Neural cell (in vitro differentiated cells): ENCODE measurements at regions not wholly inside any gene's neighbourhood (a gene's known extent, or its start where the extent isn't known, plus 50 kb on each side); places are given as distances from the start of the nearest gene placed in this dataset.

Experiments
- H2AFZ ChIP-seq: fragments of 200-600, 300-800 bp; sonication (generic), shearing (Covaris generic); 2 replicates; pipeline ENCODE4 v1.6.0; 2014; ENCODE audit warnings: low read depth, mild to moderate bottlenecking, antibody characterized with exemption, low read length, moderate library complexity
- H3F3A ChIP-seq: fragments of 200-600 bp; shearing (Covaris generic); 2 replicates; pipeline ENCODE4 v1.6.1; 2016; ENCODE audit warnings: mild to moderate bottlenecking, moderate library complexity, mixed read lengths, antibody characterized with exemption, low read length; ENCODE audit not compliant: insufficient read depth, poor library complexity, severe bottlenecking
- H3K27ac ChIP-seq: fragments of 200-600, 300-800 bp; sonication (generic), shearing (Covaris generic); 2 replicates; pipeline ENCODE4 v1.5.1; 2014; ENCODE audit warnings: mild to moderate bottlenecking, low read length, moderate library complexity
- H3K27me3 ChIP-seq: fragments of 300-800, 200-600 bp; sonication (generic), shearing (Covaris generic); 2 replicates; pipeline ENCODE4 v1.6.0; 2014; ENCODE audit warnings: mild to moderate bottlenecking, low read depth, low read length, moderate library complexity; ENCODE audit not compliant: insufficient read depth
- H3K36me3 ChIP-seq: fragments of 300-800, 200-600 bp; sonication (generic), shearing (Covaris generic); 2 replicates; pipeline ENCODE4 v1.5.1; 2014; ENCODE audit warnings: mild to moderate bottlenecking, antibody characterized with exemption, low read length, moderate library complexity; ENCODE audit not compliant: insufficient read depth
- H3K4me2 ChIP-seq: fragments of 300-800, 200-600 bp; sonication (generic), shearing (Covaris generic); 2 replicates; pipeline ENCODE4 v1.6.0; 2014; ENCODE audit warnings: mild to moderate bottlenecking, low read length
- H3K4me3 ChIP-seq: fragments of 300-800, 200-600 bp; sonication (generic), shearing (Covaris generic); 2 replicates; pipeline ENCODE4 v1.5.1; 2014; ENCODE audit warnings: mild to moderate bottlenecking, low read length, moderate library complexity
- H3K79me2 ChIP-seq: fragments of 200-600 bp; shearing (Covaris generic); replicated peaks from 2 replicates; pipeline ENCODE4 v1.6.0; 2014; ENCODE audit warnings: mild to moderate bottlenecking, low read length, moderate library complexity; ENCODE audit not compliant: insufficient read depth
- H3K9ac ChIP-seq: fragments of 300-800, 200-600 bp; sonication (generic), shearing (Covaris generic); 2 replicates; pipeline ENCODE4 v1.6.1; 2016; ENCODE audit warnings: mild to moderate bottlenecking, low read length, mixed read lengths
- H3K9me2 ChIP-seq: fragments of 200-600 bp; shearing (Covaris generic); 2 replicates; pipeline ENCODE4 v1.6.1; 2016; ENCODE audit warnings: mild to moderate bottlenecking, low read length, mixed read lengths; ENCODE audit not compliant: insufficient read depth
- H3K9me3 ChIP-seq: fragments of 200-600, 300-800 bp; sonication (generic), shearing (Covaris generic); 2 replicates; pipeline ENCODE4 v1.6.1; 2016; ENCODE audit warnings: mild to moderate bottlenecking, mixed run types, low read length, moderate library complexity, mixed read lengths
- H4K20me1 ChIP-seq: fragments of 200-600 bp; shearing (Covaris generic); 2 replicates; pipeline ENCODE4 v1.6.1; 2016; ENCODE audit warnings: mild to moderate bottlenecking, mixed run types; ENCODE audit not compliant: insufficient read depth
- CTCF ChIP-seq: fragments of 450-650 bp; IDR thresholded peaks from 2 replicates; pipeline ENCODE4 v1.5.1; 2014; ENCODE audit warnings: antibody characterized with exemption, mild to moderate bottlenecking, moderate library complexity; ENCODE audit not compliant: poor library complexity, severe bottlenecking
- EP300 ChIP-seq: fragments of 450-650 bp; conservative IDR thresholded peaks from 2 replicates; pipeline ENCODE4 v1.6.1; 2014; ENCODE audit warnings: antibody characterized with exemption, mild to moderate bottlenecking, moderate library complexity; ENCODE audit not compliant: poor library complexity, severe bottlenecking
- EZH2 ChIP-seq: fragments of 200-600, 300-800 bp; shearing (Covaris generic), sonication (generic); IDR thresholded peaks from 2 replicates; pipeline ENCODE4 v1.6.1; 2014; ENCODE audit warnings: antibody characterized with exemption, low read length, borderline replicate concordance, mild to moderate bottlenecking; ENCODE audit not compliant: insufficient read depth, poor library complexity, severe bottlenecking
- MXI1 ChIP-seq: fragments of 450-650 bp; conservative IDR thresholded peaks from 2 replicates; pipeline ENCODE4 v1.6.1; 2014; ENCODE audit warnings: antibody characterized with exemption, mild to moderate bottlenecking; ENCODE audit not compliant: poor library complexity, severe bottlenecking
- POLR2AphosphoS5 ChIP-seq: IDR thresholded peaks from 2 replicates; pipeline ENCODE4 v1.6.1; 2012
- RAD21 ChIP-seq: fragments of 450-650 bp; conservative IDR thresholded peaks from 2 replicates; pipeline ENCODE4 v1.6.1; 2014; ENCODE audit warnings: antibody characterized with exemption, mild to moderate bottlenecking, moderate library complexity
- REST ChIP-seq: IDR thresholded peaks from 2 replicates; pipeline ENCODE4 v1.6.1; 2012; ENCODE audit warnings: borderline replicate concordance
- SMC3 ChIP-seq: fragments of 450-650 bp; conservative IDR thresholded peaks from 2 replicates; pipeline ENCODE4 v1.6.1; 2014; ENCODE audit warnings: antibody characterized with exemption, mild to moderate bottlenecking, moderate library complexity; ENCODE audit not compliant: poor library complexity
- TAF1 ChIP-seq: IDR thresholded peaks from 2 replicates; pipeline ENCODE4 v1.6.1; 2012; ENCODE audit warnings: low read depth

GRCh38 chr6:159095616-159096015 lies 50.8 kb upstream of the TAGAP start:
- Histone ChIP-seq H3K9me2 (no peaks in the 10 kb centered on the region), H4K20me1 (no peaks in the 10 kb centered on the region), H3K9me3 (no peaks in the 10 kb centered on the region), H3K9ac (no peak overlapping the region), H2AFZ (no peak overlapping the region), H3K4me3 (no peak overlapping the region), H3K36me3 (no peaks in the 10 kb centered on the region), H3K4me2 (no peak overlapping the region), H3K79me2 (no peaks in the 10 kb centered on the region), H3F3A (no peaks in the 10 kb centered on the region), H3K27ac (no peak overlapping the region), H3K27me3 (no peaks in the 10 kb centered on the region)
- TF ChIP-seq SMC3 (no peak), REST (no peak), MXI1 (no peak), EP300 (no peak), POLR2AphosphoS5 (no peak), EZH2 (no peak), RAD21 (no peak), TAF1 (no peak), CTCF (no peak)

- H4K20me1 ChIP-seq = no peaks in the 10 kb centered on the region
- no peak overlapping the region for H3K4me3 ChIP-seq
- H3K36me3 ChIP-seq = no peaks in the 10 kb centered on the region
- no peaks in the 10 kb centered on the region for H3K9me2 ChIP-seq
- H3F3A ChIP-seq = no peaks in the 10 kb centered on the region
- no peak overlapping the region for H3K9ac ChIP-seq
- no peak overlapping the region for H3K27ac ChIP-seq
- no peaks in the 10 kb centered on the region for H3K79me2 ChIP-seq
- no peak overlapping the region for H3K4me2 ChIP-seq
- TF ChIP-seq RAD21 (no peak), CTCF (no peak), TAF1 (no peak), REST (no peak), EZH2 (no peak), MXI1 (no peak), SMC3 (no peak), EP300 (no peak), POLR2AphosphoS5 (no peak)
- no peak overlapping the region for H2AFZ ChIP-seq
- no peaks in the 10 kb centered on the region for H3K27me3 ChIP-seq
- no peaks in the 10 kb centered on the region for H3K9me3 ChIP-seq
Measured at GRCh38 chr6:159094444-159095252, 49.9 kb upstream of the TAGAP start.
